Skeletal muscle satellite cell (primary cell): ENCODE measurements at regions not wholly inside any gene's neighbourhood (a gene's known extent, or its start where the extent isn't known, plus 50 kb on each side); places are given as distances from the start of the nearest gene placed in this dataset.
"Not testable (repeated sequence)": the region's sequence is repeated elsewhere in the genome, so short reads cannot be mapped to it uniquely, and the experiment has no call there.

Experiments
- H3K27me3 ChIP-seq: 2 replicates; pipeline ENCODE4 v1.7.0; 2013; ENCODE audit warnings: low read length; ENCODE audit not compliant: control insufficient read depth, insufficient read depth
- H3K36me3 ChIP-seq: 2 replicates; pipeline ENCODE4 v1.7.0; 2013; ENCODE audit warnings: mild to moderate bottlenecking, control low read depth, low read length; ENCODE audit not compliant: insufficient read depth
- H3K4me1 ChIP-seq: 2 replicates; pipeline ENCODE4 v1.7.0; 2013; ENCODE audit warnings: low read length; ENCODE audit not compliant: control insufficient read depth, insufficient read depth
- H3K4me2 ChIP-seq: 2 replicates; pipeline ENCODE4 v1.7.0; 2013; ENCODE audit warnings: mild to moderate bottlenecking, low read length
- H3K4me3 ChIP-seq: 2 replicates; pipeline ENCODE4 v1.7.0; 2013; ENCODE audit warnings: low read length
- H3K9ac ChIP-seq: 2 replicates; pipeline ENCODE4 v1.7.0; 2013; ENCODE audit warnings: mild to moderate bottlenecking, low read depth, low read length, moderate library complexity
- H3K9me3 ChIP-seq: replicated peaks from 2 replicates; pipeline ENCODE4 v1.7.0; 2013; ENCODE audit warnings: mild to moderate bottlenecking, control low read depth, low read length

- not testable (repeated sequence) for H3K4me2 ChIP-seq, H3K27me3 ChIP-seq, H3K9ac ChIP-seq, H3K4me3 ChIP-seq, H3K9me3 ChIP-seq, H3K36me3 ChIP-seq, H3K4me1 ChIP-seq
Observed at GRCh38 chr9:92198237-92198636, 83.0 kb upstream of the SPTLC1 start.

- Histone ChIP-seq H3K27me3 (no peaks in the 10 kb centered on the region), H3K4me1 (no peaks in the 10 kb centered on the region), H3K9ac (no peak overlapping the region), H3K36me3 (no peaks in the 10 kb centered on the region), H3K9me3 (no peaks in the 10 kb centered on the region), H3K4me2 (no peak overlapping the region), H3K4me3 (no peak overlapping the region)
Observed at GRCh38 chr9:92196909-92197308, 81.7 kb upstream of the SPTLC1 start.

GRCh38 chr9:92196400-92196799 lies 81.2 kb upstream of the SPTLC1 start:
- no peak overlapping the region for H3K4me3 ChIP-seq
- no peak overlapping the region for H3K4me2 ChIP-seq
- no peak overlapping the region for H3K9ac ChIP-seq
- no peaks in the 10 kb centered on the region for H3K9me3 ChIP-seq
- no peaks in the 10 kb centered on the region for H3K27me3 ChIP-seq
- H3K36me3 ChIP-seq: no peaks in the 10 kb centered on the region
- H3K4me1 ChIP-seq: no peaks in the 10 kb centered on the region

GRCh38 chr9:92191801-92192200 lies 76.6 kb upstream of the SPTLC1 start:
- H3K27me3 ChIP-seq: peaks cover 13% of the 10 kb centered on the region
- no peaks in the 10 kb centered on the region for H3K4me1 ChIP-seq
- no peak overlapping the region for H3K9ac ChIP-seq
- no peak overlapping the region for H3K4me3 ChIP-seq
- no peak overlapping the region for H3K4me2 ChIP-seq
- H3K9me3 ChIP-seq: no peaks in the 10 kb centered on the region
- no peaks in the 10 kb centered on the region for H3K36me3 ChIP-seq

GRCh38 chr9:92190536-92190790 lies 75.2 kb upstream of the SPTLC1 start:
- H3K36me3 ChIP-seq: no peaks in the 10 kb centered on the region
- H3K27me3 ChIP-seq: peaks cover 13% of the 10 kb centered on the region
- H3K4me3 ChIP-seq: no peak overlapping the region

GRCh38 chr9:92189782-92190535 lies 74.7 kb upstream of the SPTLC1 start:
- Histone ChIP-seq H3K27me3 (peaks cover 13% of the 10 kb centered on the region), H3K4me2 (no peak overlapping the region), H3K36me3 (no peaks in the 10 kb centered on the region), H3K9me3 (no peaks in the 10 kb centered on the region), H3K4me1 (no peaks in the 10 kb centered on the region), H3K4me3 (no peak overlapping the region), H3K9ac (no peak overlapping the region)

More at GRCh38 chr9:92190536-92190790, 75.2 kb upstream of the SPTLC1 start:
- no peaks in the 10 kb centered on the region for H3K4me1 ChIP-seq
- no peak overlapping the region for H3K4me2 ChIP-seq
- no peaks in the 10 kb centered on the region for H3K9me3 ChIP-seq
- no peak overlapping the region for H3K9ac ChIP-seq

GRCh38 chr9:92188969-92189781 lies 74.0 kb upstream of the SPTLC1 start:
- Histone ChIP-seq H3K9me3 (no peaks in the 10 kb centered on the region), H3K36me3 (no peaks in the 10 kb centered on the region), H3K4me2 (no peak overlapping the region), H3K27me3 (peaks cover 13% of the 10 kb centered on the region), H3K9ac (no peak overlapping the region), H3K4me3 (no peak overlapping the region), H3K4me1 (no peaks in the 10 kb centered on the region)

- peaks cover 13% of the 10 kb centered on the region for H3K27me3 ChIP-seq
- H3K9ac ChIP-seq: no peak overlapping the region
- no peaks in the 10 kb centered on the region for H3K36me3 ChIP-seq
- H3K4me3 ChIP-seq: no peak overlapping the region
- no peak overlapping the region for H3K4me2 ChIP-seq
- H3K4me1 ChIP-seq: no peaks in the 10 kb centered on the region
- no peaks in the 10 kb centered on the region for H3K9me3 ChIP-seq
Observed at GRCh38 chr9:92187989-92188714, 72.9 kb upstream of the SPTLC1 start.

- H3K36me3 ChIP-seq: no peaks in the 10 kb centered on the region
- H3K4me1 ChIP-seq: no peaks in the 10 kb centered on the region
- H3K4me2 ChIP-seq: no peak overlapping the region
- H3K9me3 ChIP-seq: no peaks in the 10 kb centered on the region
- no peak overlapping the region for H3K4me3 ChIP-seq
- H3K9ac ChIP-seq: no peak overlapping the region
- peaks cover 13% of the 10 kb centered on the region for H3K27me3 ChIP-seq
Observed at GRCh38 chr9:92187390-92187789, 72.2 kb upstream of the SPTLC1 start.

GRCh38 chr9:92186631-92187030 lies 71.4 kb upstream of the SPTLC1 start:
- H3K4me2 ChIP-seq: no peak overlapping the region
- no peak overlapping the region for H3K9ac ChIP-seq

GRCh38 chr9:92185681-92186080 lies 70.5 kb upstream of the SPTLC1 start:
- no peak overlapping the region for H3K9ac ChIP-seq
- no peaks in the 10 kb centered on the region for H3K36me3 ChIP-seq
- H3K9me3 ChIP-seq: no peaks in the 10 kb centered on the region
- H3K4me1 ChIP-seq: peaks cover 9% of the 10 kb centered on the region
- peaks cover 13% of the 10 kb centered on the region for H3K27me3 ChIP-seq
- no peak overlapping the region for H3K4me3 ChIP-seq
- H3K4me2 ChIP-seq: no peak overlapping the region

More at GRCh38 chr9:92186631-92187030, 71.4 kb upstream of the SPTLC1 start:
- Histone ChIP-seq H3K36me3 (no peaks in the 10 kb centered on the region), H3K9me3 (no peaks in the 10 kb centered on the region), H3K27me3 (peaks cover 13% of the 10 kb centered on the region), H3K4me1 (no peaks in the 10 kb centered on the region), H3K4me3 (no peak overlapping the region)
